ENCODE measurements at regions not wholly inside any gene's neighbourhood (a gene's known extent, or its start where the extent isn't known, plus 50 kb on each side); places are given as distances from the start of the nearest gene placed in this dataset.

- H3K4me1 ChIP-seq (ENCODE audit: low read depth, poor library complexity, severe bottlenecking): peaks cover 16% of the 10 kb centered on the region
- H3K36me3 ChIP-seq (ENCODE audit: insufficient read depth): no peaks in the 10 kb centered on the region
- H2AFZ ChIP-seq (ENCODE audit: low read depth): no peak overlapping the region
- no peaks in the 10 kb centered on the region for H4K20me1 ChIP-seq (ENCODE audit: insufficient read depth)
- no peak overlapping the region for H3K4me3 ChIP-seq (IDR thresholded peaks at IDR 0.05; ENCODE audit: insufficient read depth, low read depth, low read length)
- H3K27me3 ChIP-seq (ENCODE audit: insufficient read depth, low read depth): no peaks in the 10 kb centered on the region
- H3K4me2 ChIP-seq: no peak overlapping the region
- TF ChIP-seq, protein P1, sequence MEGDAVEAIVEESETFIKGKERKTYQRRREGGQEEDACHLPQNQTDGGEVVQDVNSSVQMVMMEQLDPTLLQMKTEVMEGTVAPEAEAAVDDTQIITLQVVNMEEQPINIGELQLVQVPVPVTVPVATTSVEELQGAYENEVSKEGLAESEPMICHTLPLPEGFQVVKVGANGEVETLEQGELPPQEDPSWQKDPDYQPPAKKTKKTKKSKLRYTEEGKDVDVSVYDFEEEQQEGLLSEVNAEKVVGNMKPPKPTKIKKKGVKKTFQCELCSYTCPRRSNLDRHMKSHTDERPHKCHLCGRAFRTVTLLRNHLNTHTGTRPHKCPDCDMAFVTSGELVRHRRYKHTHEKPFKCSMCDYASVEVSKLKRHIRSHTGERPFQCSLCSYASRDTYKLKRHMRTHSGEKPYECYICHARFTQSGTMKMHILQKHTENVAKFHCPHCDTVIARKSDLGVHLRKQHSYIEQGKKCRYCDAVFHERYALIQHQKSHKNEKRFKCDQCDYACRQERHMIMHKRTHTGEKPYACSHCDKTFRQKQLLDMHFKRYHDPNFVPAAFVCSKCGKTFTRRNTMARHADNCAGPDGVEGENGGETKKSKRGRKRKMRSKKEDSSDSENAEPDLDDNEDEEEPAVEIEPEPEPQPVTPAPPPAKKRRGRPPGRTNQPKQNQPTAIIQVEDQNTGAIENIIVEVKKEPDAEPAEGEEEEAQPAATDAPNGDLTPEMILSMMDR (conservative IDR thresholded peaks at IDR 0.05; ENCODE audit: low read depth, low read length): no peak
- no peak overlapping the region for H3K27ac ChIP-seq
- H3K79me2 ChIP-seq (ENCODE audit: insufficient read depth, low read depth): no peaks in the 10 kb centered on the region
- H3K9ac ChIP-seq: no peak overlapping the region
These were observed 98.6 kb upstream of the PMFBP1 start for GRCh38 chr16:72270531-72270930.

DNA sequence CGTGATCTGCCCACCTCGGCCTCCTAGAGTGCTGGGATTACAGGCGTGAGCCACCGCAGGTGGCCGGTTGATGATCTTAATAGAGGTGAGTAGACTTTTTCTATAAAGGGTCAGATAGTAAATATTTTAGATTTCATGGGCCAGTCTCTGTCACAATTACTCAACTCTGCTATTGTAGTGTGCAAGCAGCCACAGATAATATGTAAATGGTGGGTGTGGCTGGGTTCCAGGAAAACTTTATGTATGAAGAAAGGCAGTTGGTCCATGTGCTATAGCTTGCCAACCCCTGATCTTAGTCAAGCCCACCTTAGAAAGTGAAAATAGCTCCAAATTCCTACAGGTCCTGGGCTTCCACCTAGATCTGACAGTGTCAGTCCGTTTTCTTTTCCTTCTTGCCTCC is 94.9 kb upstream of the PMFBP1 start:
- Histone ChIP-seq H2AFZ (ENCODE audit: low read depth) (no peak overlapping the region), H3K4me2 (no peak overlapping the region), H3K79me2 (ENCODE audit: insufficient read depth, low read depth) (no peaks in the 10 kb centered on the region), H4K20me1 (ENCODE audit: insufficient read depth) (no peaks in the 10 kb centered on the region), H3K27ac (no peak overlapping the region), H3K9ac (no peak overlapping the region), H3K36me3 (ENCODE audit: insufficient read depth) (no peaks in the 10 kb centered on the region), H3K4me1 (ENCODE audit: low read depth, poor library complexity, severe bottlenecking) (peaks cover 9% of the 10 kb centered on the region), H3K4me3 (IDR thresholded peaks at IDR 0.05; ENCODE audit: insufficient read depth, low read depth, low read length) (no peak overlapping the region), H3K27me3 (ENCODE audit: insufficient read depth, low read depth) (no peaks in the 10 kb centered on the region)
- TF ChIP-seq, protein P1 (conservative IDR thresholded peaks at IDR 0.05; ENCODE audit: low read depth, low read length): no peak

GRCh38 chr16:72264771-72265170 is 92.8 kb upstream of the PMFBP1 start:
- Histone ChIP-seq H2AFZ (ENCODE audit: low read depth) (no peak overlapping the region), H4K20me1 (ENCODE audit: insufficient read depth) (no peaks in the 10 kb centered on the region), H3K79me2 (ENCODE audit: insufficient read depth, low read depth) (no peaks in the 10 kb centered on the region), H3K4me1 (ENCODE audit: low read depth, poor library complexity, severe bottlenecking) (no peaks in the 10 kb centered on the region), H3K27ac (no peak overlapping the region), H3K36me3 (ENCODE audit: insufficient read depth) (no peaks in the 10 kb centered on the region), H3K27me3 (ENCODE audit: insufficient read depth, low read depth) (no peaks in the 10 kb centered on the region), H3K9ac (no peak overlapping the region), H3K4me2 (no peak overlapping the region), H3K4me3 (IDR thresholded peaks at IDR 0.05; ENCODE audit: insufficient read depth, low read depth, low read length) (no peak overlapping the region)
- TF ChIP-seq, protein P1 (conservative IDR thresholded peaks at IDR 0.05; ENCODE audit: low read depth, low read length): no peak

DNA sequence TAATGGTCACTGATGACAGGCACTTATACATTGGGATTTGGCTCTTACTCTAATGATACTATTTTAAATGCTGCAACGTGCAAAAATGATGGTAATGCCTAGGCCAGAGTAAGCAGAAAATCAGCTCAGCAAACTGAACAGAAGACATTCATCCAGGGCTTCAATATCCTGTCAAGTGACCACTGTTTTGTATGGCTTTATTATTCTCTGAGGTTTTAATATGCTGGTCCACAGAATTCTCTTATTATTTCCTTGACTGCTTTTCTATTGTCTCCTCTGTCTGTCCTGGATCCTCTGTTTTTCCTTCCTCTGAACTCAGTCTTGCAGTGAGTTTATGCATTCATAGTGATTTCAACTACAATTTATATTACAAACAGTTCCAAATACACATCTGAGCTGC is 90.8 kb upstream of the PMFBP1 start:
- H3K4me1 ChIP-seq (ENCODE audit: low read depth, poor library complexity, severe bottlenecking): no peaks in the 10 kb centered on the region
- no peak overlapping the region for H3K4me2 ChIP-seq
- H3K4me3 ChIP-seq (IDR thresholded peaks at IDR 0.05; ENCODE audit: insufficient read depth, low read depth, low read length): no peak overlapping the region
- no peaks in the 10 kb centered on the region for H3K27me3 ChIP-seq (ENCODE audit: insufficient read depth, low read depth)
- no peak overlapping the region for H3K9ac ChIP-seq
- H3K79me2 ChIP-seq (ENCODE audit: insufficient read depth, low read depth): no peaks in the 10 kb centered on the region
- no peak overlapping the region for H2AFZ ChIP-seq (ENCODE audit: low read depth)
- no peaks in the 10 kb centered on the region for H4K20me1 ChIP-seq (ENCODE audit: insufficient read depth)
- H3K36me3 ChIP-seq (ENCODE audit: insufficient read depth): no peaks in the 10 kb centered on the region
- H3K27ac ChIP-seq: no peak overlapping the region
- TF ChIP-seq, protein P1 (conservative IDR thresholded peaks at IDR 0.05; ENCODE audit: low read depth, low read length): no peak
